Testis (tissue), 2 donors: ENCODE measurements at regions not wholly inside any gene's neighbourhood (a gene's known extent, or its start where the extent isn't known, plus 50 kb on each side); places are given as distances from the start of the nearest gene placed in this dataset.

Source experiments
- DNase-seq: peaks from one replicate; pipeline ENCODE4 v3.0.0-alpha.2; 2019
- H3K27ac ChIP-seq, 2 donors: fragments of 200-600 bp; sonication (generic); one replicate each; pipeline ENCODE4 v1.5.1; 2019
- H3K27me3 ChIP-seq: fragments of 200-600 bp; sonication (generic); one replicate; pipeline ENCODE4 v1.5.1; 2019
- H3K36me3 ChIP-seq: fragments of 200-600 bp; sonication (generic); one replicate; pipeline ENCODE4 v1.5.1; 2017; ENCODE audit warnings: low read depth; ENCODE audit errors: missing control alignments
- H3K4me1 ChIP-seq: fragments of 200-600 bp; sonication (generic); one replicate; pipeline ENCODE4 v1.5.1; 2019
- H3K4me3 ChIP-seq, 2 donors: fragments of 200-600 bp; sonication (generic); one replicate each; pipeline ENCODE4 v1.5.1; 2017 to 2019
- H3K9me3 ChIP-seq: fragments of 200-600 bp; sonication (generic); one replicate; pipeline ENCODE4 v1.5.1; 2017
- POLR2A ChIP-seq: fragments of 450-650 bp; IDR thresholded peaks from one replicate; pipeline ENCODE4 v1.6.1; 2017; ENCODE audit warnings: antibody characterized with exemption, mild to moderate bottlenecking, moderate library complexity
- WGBS, 2 donors: methylation state at CpG; one replicate each; pipeline ENCODE4 v1.1.5; 2018; 5-methylcytosine and 5-hydroxymethylcytosine counted together
- intact Hi-C: fragments of 100-400 bp; cut with DNase I; formaldehyde crosslinking; loops from one replicate; pipeline ENCODE4 v1.15.1; 2023; ENCODE audit warnings: low total_unique reads
- TF ChIP-seq, protein P1 (sequence below), 3 experiments: fragments of 450-650 bp in 2 of 3; fragments of 200-600 bp in 1 of 3; sonication (generic) in 1 of 3; IDR thresholded peaks; one replicate each; pipeline ENCODE4 v1.5.1; 2016 to 2019; ENCODE audit warnings: antibody characterized with exemption in 3 of 3, mild to moderate bottlenecking in 2 of 3, moderate library complexity in 1 of 3

DNA sequence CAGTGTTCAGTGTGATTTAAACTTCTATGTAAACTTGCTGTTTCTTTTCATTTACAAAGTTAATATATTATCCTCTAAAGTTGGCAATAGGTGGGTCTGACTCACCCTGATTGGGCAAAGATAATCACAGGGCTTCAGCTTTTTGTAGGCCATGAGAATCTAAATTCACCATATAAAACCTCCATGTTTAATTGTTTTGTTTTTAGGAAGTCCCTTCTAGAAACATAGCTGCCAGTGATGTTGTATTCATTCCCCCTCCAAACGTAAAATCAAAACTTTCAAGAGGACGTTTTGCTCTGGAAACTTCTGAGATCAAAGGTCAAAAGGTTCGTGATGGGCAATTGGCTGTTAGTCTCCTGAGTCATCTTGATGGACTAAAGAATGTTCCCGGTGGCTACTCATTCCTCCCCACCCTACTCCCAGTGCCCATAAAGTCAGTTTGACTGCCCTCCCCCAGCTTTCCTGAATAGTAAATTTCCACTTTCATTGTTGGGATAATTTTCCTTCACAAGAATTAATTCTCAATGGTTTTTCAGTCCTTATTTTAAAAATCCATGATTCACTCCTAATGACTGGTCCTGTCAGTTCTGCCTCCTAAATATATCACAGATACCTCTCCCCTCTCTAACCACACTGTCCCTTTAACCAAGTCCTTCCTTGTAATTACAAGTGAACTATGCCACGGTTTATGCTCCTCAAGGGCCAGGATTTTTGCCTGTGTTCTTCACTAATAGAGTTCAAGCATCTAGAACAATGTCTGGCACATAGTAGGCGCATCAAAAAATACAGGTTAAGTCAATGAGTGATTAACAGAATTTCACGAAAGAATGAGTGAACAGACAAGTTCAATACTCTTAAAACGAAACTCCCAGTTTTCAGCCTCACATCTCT, 164.4 kb upstream of the VRK2 start:
- no peak overlapping the region for H3K4me3 ChIP-seq
- DNase-seq, result no peak
- no peak overlapping the region for H3K27ac ChIP-seq
- no peaks in the 10 kb centered on the region for H3K4me1 ChIP-seq
- H3K27me3 ChIP-seq, result no peaks in the 10 kb centered on the region
- no peaks in the 10 kb centered on the region for H3K36me3 ChIP-seq
- H3K9me3 ChIP-seq, result no peaks in the 10 kb centered on the region
- no peak for TF ChIP-seq POLR2A
- TF ChIP-seq, protein P1, sequence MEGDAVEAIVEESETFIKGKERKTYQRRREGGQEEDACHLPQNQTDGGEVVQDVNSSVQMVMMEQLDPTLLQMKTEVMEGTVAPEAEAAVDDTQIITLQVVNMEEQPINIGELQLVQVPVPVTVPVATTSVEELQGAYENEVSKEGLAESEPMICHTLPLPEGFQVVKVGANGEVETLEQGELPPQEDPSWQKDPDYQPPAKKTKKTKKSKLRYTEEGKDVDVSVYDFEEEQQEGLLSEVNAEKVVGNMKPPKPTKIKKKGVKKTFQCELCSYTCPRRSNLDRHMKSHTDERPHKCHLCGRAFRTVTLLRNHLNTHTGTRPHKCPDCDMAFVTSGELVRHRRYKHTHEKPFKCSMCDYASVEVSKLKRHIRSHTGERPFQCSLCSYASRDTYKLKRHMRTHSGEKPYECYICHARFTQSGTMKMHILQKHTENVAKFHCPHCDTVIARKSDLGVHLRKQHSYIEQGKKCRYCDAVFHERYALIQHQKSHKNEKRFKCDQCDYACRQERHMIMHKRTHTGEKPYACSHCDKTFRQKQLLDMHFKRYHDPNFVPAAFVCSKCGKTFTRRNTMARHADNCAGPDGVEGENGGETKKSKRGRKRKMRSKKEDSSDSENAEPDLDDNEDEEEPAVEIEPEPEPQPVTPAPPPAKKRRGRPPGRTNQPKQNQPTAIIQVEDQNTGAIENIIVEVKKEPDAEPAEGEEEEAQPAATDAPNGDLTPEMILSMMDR (IDR thresholded peaks at IDR 0.05), result no peak
- intact Hi-C loops, result no loop called here
- WGBS, 2 donors, result 59 to 65% methylated on average over 8 of the region's 8 CpGs

DNA sequence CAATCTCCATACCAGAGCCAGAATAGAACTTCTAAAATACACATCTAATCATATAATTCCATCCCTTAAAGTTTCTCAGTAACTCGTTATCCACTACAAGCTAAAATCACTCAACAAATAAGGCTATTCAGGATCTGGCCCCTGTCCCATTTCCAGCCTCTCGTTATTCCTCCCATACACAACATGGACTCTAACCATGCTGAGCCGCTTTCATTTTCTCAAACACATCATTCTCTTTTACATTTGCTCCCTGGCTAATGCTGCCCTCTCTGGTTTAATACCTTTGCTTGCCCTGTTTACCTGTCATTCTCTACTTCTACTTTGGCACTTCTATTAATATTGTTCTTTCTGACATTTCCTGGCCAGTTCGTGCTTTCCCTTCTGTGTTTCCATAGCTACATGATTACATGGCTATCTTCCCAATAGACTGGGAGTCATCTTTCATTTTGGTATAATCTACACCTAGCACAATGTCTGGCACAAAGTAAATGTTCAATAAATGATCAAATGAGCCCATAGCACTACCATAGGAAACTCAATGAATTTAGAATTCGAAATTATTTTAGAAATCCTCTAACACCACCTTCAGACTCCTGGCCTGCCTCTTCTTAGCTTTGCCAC, 163.6 kb upstream of the VRK2 start:
- DNase-seq, result no peak
- no peak overlapping the region for H3K27ac ChIP-seq
- 62 to 64% methylated on average over 5 of the region's 5 CpGs for WGBS, 2 donors

DNA sequence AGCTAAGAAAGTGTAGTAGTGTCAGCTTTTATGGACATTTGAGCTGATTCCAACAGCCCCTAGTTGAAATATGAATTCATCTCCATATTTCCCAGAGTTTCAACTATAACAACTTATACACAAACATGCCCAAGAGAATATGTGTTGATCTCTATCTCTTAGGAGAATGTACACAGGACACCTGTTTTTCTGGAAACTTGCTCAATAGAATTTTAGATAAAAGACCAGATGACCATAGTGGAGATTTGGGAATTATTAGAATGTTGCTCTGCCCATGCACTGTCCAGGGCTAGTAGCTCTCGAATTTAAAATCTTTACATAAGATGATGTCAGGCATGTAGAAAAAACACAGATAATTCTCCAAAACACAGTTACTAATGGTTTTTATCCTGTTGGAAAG, 162.3 kb upstream of the VRK2 start:
- no peaks in the 10 kb centered on the region for H3K36me3 ChIP-seq
- intact Hi-C loops, result no loop called here
- H3K27me3 ChIP-seq, result no peaks in the 10 kb centered on the region
- no peak for DNase-seq
- no peak overlapping the region for H3K4me3 ChIP-seq
- H3K27ac ChIP-seq, result no peak overlapping the region
- 95 to 100% methylated on average over 1 of the region's 1 CpG for WGBS, 2 donors
- no peak for TF ChIP-seq POLR2A
- TF ChIP-seq, protein P1 (IDR thresholded peaks at IDR 0.05), result no peak
- no peaks in the 10 kb centered on the region for H3K4me1 ChIP-seq
- H3K9me3 ChIP-seq, result no peaks in the 10 kb centered on the region

More for the DNA sequence above, 163.6 kb upstream of the VRK2 start:
- H3K9me3 ChIP-seq, result no peaks in the 10 kb centered on the region
- TF ChIP-seq, protein P1 (IDR thresholded peaks at IDR 0.05), result no peak
- no peak for TF ChIP-seq POLR2A
- no peak overlapping the region for H3K4me3 ChIP-seq
- no peaks in the 10 kb centered on the region for H3K27me3 ChIP-seq
- no peaks in the 10 kb centered on the region for H3K36me3 ChIP-seq
- H3K4me1 ChIP-seq, result no peaks in the 10 kb centered on the region
- intact Hi-C loops, result no loop called here

DNA sequence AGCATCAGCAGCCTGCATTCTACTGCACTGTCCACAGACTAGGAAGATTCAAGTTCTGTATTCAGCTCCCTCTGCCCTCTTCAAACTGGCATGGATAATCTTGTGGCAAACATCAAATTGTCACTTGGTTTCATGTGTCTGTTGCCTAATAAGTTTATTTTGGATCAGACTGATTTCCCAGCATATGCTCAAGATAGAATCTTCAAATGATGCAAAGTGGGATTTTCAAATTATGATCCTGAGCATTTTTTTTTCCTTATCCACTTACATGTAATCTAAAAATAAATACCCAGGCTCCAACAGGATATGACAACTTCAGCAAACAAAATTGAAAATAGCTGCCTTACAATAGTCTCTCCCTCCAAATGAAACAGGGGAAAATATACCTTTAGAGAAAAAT, 160.9 kb upstream of the VRK2 start:
- Histone ChIP-seq H3K9me3 (no peaks in the 10 kb centered on the region), H3K27ac (no peak overlapping the region), H3K27me3 (no peaks in the 10 kb centered on the region), H3K4me1 (no peaks in the 10 kb centered on the region), H3K4me3 (no peak overlapping the region), H3K36me3 (no peaks in the 10 kb centered on the region)
- intact Hi-C loops, result no loop called here
- TF ChIP-seq, protein P1 (IDR thresholded peaks at IDR 0.05), result no peak
- TF ChIP-seq POLR2A, result no peak
- no peak for DNase-seq
